MM.1S (cell line): ENCODE measurements at regions not wholly inside any gene's neighbourhood (a gene's known extent, or its start where the extent isn't known, plus 50 kb on each side); places are given as distances from the start of the nearest gene placed in this dataset.

ENCODE experiments used
- CTCF ChIP-seq: fragments of 300-600 bp; sonication (generic); IDR thresholded peaks from 2 replicates; pipeline ENCODE4 v1.5.1; 2016; ENCODE audit warnings: antibody characterized with exemption, low read length, mixed read lengths
- EZH2 ChIP-seq: fragments of 300-600 bp; sonication (generic); optimal IDR thresholded peaks from 2 replicates; pipeline ENCODE3; 2017; ENCODE audit warnings: low read depth, mild to moderate bottlenecking, antibody characterized with exemption, low read length, mixed read lengths

GRCh38 chr16:73400951-73401350 is 353.0 kb upstream of the ZFHX3 start:
- TF ChIP-seq CTCF = no peak
- no peak for TF ChIP-seq EZH2
